GM23338 (cell line): ENCODE measurements at regions not wholly inside any gene's neighbourhood (a gene's known extent, or its start where the extent isn't known, plus 50 kb on each side); places are given as distances from the start of the nearest gene placed in this dataset.

Source experiments
- ATAC-seq: fragments of 200-7000 bp; cut with Tn5 transposase; 3 replicates; pipeline ENCODE4 v1.9.1; 2020
- DNase-seq: peaks from one replicate; pipeline ENCODE4 v3.0.0-alpha.2; 2015; ENCODE audit warnings: low spot score
- H2AFZ ChIP-seq: fragments of 200-600 bp; sonication (generic); 2 replicates; pipeline ENCODE4 v1.8.0; 2016; ENCODE audit warnings: antibody characterized with exemption, mild to moderate bottlenecking, moderate library complexity
- H3F3A ChIP-seq: fragments of 200-600 bp; sonication (generic); replicated peaks from 2 replicates; pipeline ENCODE4 v1.8.0; 2017; ENCODE audit warnings: antibody characterized with exemption, mixed run types, low read depth
- H3K27ac ChIP-seq: fragments of 200-600 bp; sonication (generic); 2 replicates; pipeline ENCODE4 v1.6.1; 2016; ENCODE audit warnings: low read depth
- H3K27me3 ChIP-seq: fragments of 200-600 bp; sonication (generic); 2 replicates; pipeline ENCODE4 v1.8.0; 2016; ENCODE audit warnings: mild to moderate bottlenecking, mixed run types, moderate library complexity; ENCODE audit not compliant: insufficient read depth
- H3K36me3 ChIP-seq: fragments of 200-600 bp; sonication (generic); 2 replicates; pipeline ENCODE4 v1.8.0; 2016; ENCODE audit warnings: mild to moderate bottlenecking; ENCODE audit not compliant: insufficient read depth
- H3K4me1 ChIP-seq: fragments of 200-600 bp; sonication (generic); 2 replicates; pipeline ENCODE4 v1.8.0; 2016; ENCODE audit warnings: mild to moderate bottlenecking, moderate library complexity; ENCODE audit not compliant: insufficient read depth
- H3K4me2 ChIP-seq: fragments of 200-600 bp; sonication (generic); 2 replicates; pipeline ENCODE4 v1.7.1; 2017; ENCODE audit warnings: mixed run types
- H3K4me3 ChIP-seq: fragments of 200-600 bp; sonication (generic); 2 replicates; pipeline ENCODE4 v1.6.1; 2016; ENCODE audit warnings: mixed run types
- H3K79me2 ChIP-seq: fragments of 200-600 bp; sonication (generic); replicated peaks from 2 replicates; pipeline ENCODE4 v1.8.0; 2017; ENCODE audit warnings: mild to moderate bottlenecking; ENCODE audit not compliant: insufficient read depth
- H3K9me2 ChIP-seq: fragments of 200-600 bp; sonication (generic); 2 replicates; pipeline ENCODE4 v1.8.0; 2017; ENCODE audit not compliant: insufficient read depth
- H4K20me1 ChIP-seq: fragments of 200-600 bp; sonication (generic); replicated peaks from 2 replicates; pipeline ENCODE4 v1.8.0; 2017; ENCODE audit warnings: mild to moderate bottlenecking; ENCODE audit not compliant: insufficient read depth
- H3K27ac Mint-ChIP-seq: 2 replicates; pipeline ENCODE4 v1.8.0; 2020; ENCODE audit warnings: inconsistent platforms, mild to moderate bottlenecking, moderate library complexity, mixed read lengths
- H3K27me3 Mint-ChIP-seq: 3 replicates; pipeline ENCODE4 v1.8.0; 2022; ENCODE audit warnings: low read depth, mild to moderate bottlenecking, moderate library complexity, mixed read lengths, inconsistent platforms; ENCODE audit not compliant: insufficient read depth, poor library complexity
- H3K36me3 Mint-ChIP-seq: 3 replicates; pipeline ENCODE4 v1.8.0; 2021; ENCODE audit warnings: low read depth, mild to moderate bottlenecking, inconsistent platforms, moderate library complexity, mixed read lengths
- H3K4me1 Mint-ChIP-seq: 3 replicates; pipeline ENCODE4 v1.8.0; 2020; ENCODE audit warnings: mild to moderate bottlenecking, inconsistent platforms, mixed read lengths
- H3K4me3 Mint-ChIP-seq: 3 replicates; pipeline ENCODE4 v1.8.0; 2021; ENCODE audit warnings: moderate library complexity, mild to moderate bottlenecking, inconsistent platforms, mixed read lengths
- H3K9me3 Mint-ChIP-seq: 3 replicates; pipeline ENCODE4 v1.8.0; 2020; ENCODE audit warnings: moderate library complexity, mild to moderate bottlenecking, inconsistent platforms, mixed read lengths
- CREB1 ChIP-seq: fragments of 250-450 bp; sonication (Bioruptor Pico); IDR thresholded peaks from 2 replicates; pipeline ENCODE4 v1.5.0; 2020; ENCODE audit warnings: low read depth, mild to moderate bottlenecking, moderate library complexity
- CTCF ChIP-seq, 2 experiments: fragments of 200-600 bp in 1 of 2; sonication (generic) in 1 of 2; conservative IDR thresholded peaks; 2 replicates each; pipeline versions ENCODE4 v1.5.1 to v1.6.1; 2016 to 2017; ENCODE audit warnings: antibody characterized with exemption in 2 of 2, low read depth in 2 of 2, mild to moderate bottlenecking in 2 of 2, moderate library complexity in 1 of 2
- ETS1 ChIP-seq: IDR thresholded peaks from 2 replicates; pipeline ENCODE4 v1.6.1; 2016; ENCODE audit warnings: antibody characterized with exemption
- EZH2 ChIP-seq: fragments of 200-600 bp; sonication (generic); IDR thresholded peaks from one replicate; pipeline ENCODE4 v1.8.0; 2017; ENCODE audit warnings: antibody characterized with exemption, mild to moderate bottlenecking, low read depth; ENCODE audit not compliant: unreplicated experiment
- EZH2phosphoT487 ChIP-seq: fragments of 200-600 bp; sonication (generic); IDR thresholded peaks from one replicate; pipeline ENCODE4 v1.8.1; 2018; ENCODE audit warnings: antibody characterized with exemption; ENCODE audit not compliant: unreplicated experiment
- NANOG ChIP-seq: IDR thresholded peaks from 2 replicates; pipeline ENCODE4 v1.6.1; 2016; ENCODE audit warnings: antibody characterized with exemption, borderline replicate concordance
- POLR2AphosphoS5 ChIP-seq: IDR thresholded peaks from 2 replicates; pipeline ENCODE4 v1.6.1; 2016; ENCODE audit warnings: antibody characterized with exemption, low read depth
- REST ChIP-seq: IDR thresholded peaks from one replicate; pipeline ENCODE4 v1.6.1; 2018; ENCODE audit warnings: antibody characterized with exemption; ENCODE audit not compliant: unreplicated experiment
- ZNF114 ChIP-seq: fragments of 250-450 bp; sonication (Bioruptor Pico); IDR thresholded peaks from 2 replicates; pipeline ENCODE4 v1.5.0; 2020; ENCODE audit warnings: mild to moderate bottlenecking, moderate library complexity
- ZNF331 ChIP-seq: fragments of 250-450 bp; sonication (Bioruptor Pico); IDR thresholded peaks from 2 replicates; pipeline ENCODE4 v1.5.0; 2020; ENCODE audit warnings: low read depth, mild to moderate bottlenecking, moderate library complexity

GRCh38 chr2:172248381-172248780 lies 145.7 kb upstream of the DLX2 start:
- H3K9me3 Mint-ChIP-seq, result no peaks in the 10 kb centered on the region
- H3K4me1 Mint-ChIP-seq, result peaks cover 51% of the 10 kb centered on the region
- no peak overlapping the region for H3K27ac Mint-ChIP-seq
- no peaks in the 10 kb centered on the region for H3K27me3 ChIP-seq
- H3K4me3 ChIP-seq, result no peak overlapping the region
- H3K36me3 Mint-ChIP-seq, result no peaks in the 10 kb centered on the region
- H3K4me1 ChIP-seq, result peaks cover 27% of the 10 kb centered on the region
- no peak overlapping the region for H3K27ac ChIP-seq
- H3K36me3 ChIP-seq, result no peaks in the 10 kb centered on the region
- H3K4me3 Mint-ChIP-seq, result no peak overlapping the region
- ATAC-seq (no peak), DNase-seq (no peak)
- TF ChIP-seq ZNF331 (CRISPR knock-in tag), result no peak
- no peak for TF ChIP-seq REST
- H3F3A ChIP-seq, result no peaks in the 10 kb centered on the region
- H4K20me1 ChIP-seq, result no peaks in the 10 kb centered on the region
- no peak overlapping the region for H2AFZ ChIP-seq
- H3K9me2 ChIP-seq, result peaks cover 19% of the 10 kb centered on the region
- no peak overlapping the region for H3K4me2 ChIP-seq
- H3K27me3 Mint-ChIP-seq, result peaks cover 6% of the 10 kb centered on the region
- no peaks in the 10 kb centered on the region for H3K79me2 ChIP-seq

- Histone ChIP-seq H3K4me1 (peaks cover 27% of the 10 kb centered on the region), H2AFZ (no peak overlapping the region), H3K79me2 (no peaks in the 10 kb centered on the region), H3F3A (no peaks in the 10 kb centered on the region), H3K27me3 (no peaks in the 10 kb centered on the region), H3K27ac (no peak overlapping the region), H3K9me2 (peaks cover 19% of the 10 kb centered on the region), H3K4me2 (no peak overlapping the region), H3K36me3 (no peaks in the 10 kb centered on the region), H3K4me3 (no peak overlapping the region), H4K20me1 (no peaks in the 10 kb centered on the region)
- peak; percentile 38 for DNase-seq
- no peak for ATAC-seq
- Mint-ChIP-seq H3K36me3 (no peaks in the 10 kb centered on the region), H3K27me3 (peaks cover 6% of the 10 kb centered on the region), H3K4me1 (peaks cover 54% of the 10 kb centered on the region), H3K9me3 (no peaks in the 10 kb centered on the region), H3K4me3 (no peak overlapping the region), H3K27ac (no peak overlapping the region)
- TF ChIP-seq NANOG (no peak), EZH2phosphoT487 (no peak)
Measured at GRCh38 chr2:172248785-172249187, 146.1 kb upstream of the DLX2 start.

- Histone ChIP-seq H4K20me1 (no peaks in the 10 kb centered on the region), H2AFZ (no peak overlapping the region), H3K4me2 (no peak overlapping the region), H3K36me3 (no peaks in the 10 kb centered on the region), H3K27me3 (no peaks in the 10 kb centered on the region), H3K79me2 (no peaks in the 10 kb centered on the region), H3K9me2 (peaks cover 19% of the 10 kb centered on the region), H3F3A (no peaks in the 10 kb centered on the region), H3K4me3 (no peak overlapping the region), H3K27ac (no peak overlapping the region), H3K4me1 (peaks cover 27% of the 10 kb centered on the region)
- H3K4me1 Mint-ChIP-seq, result peaks cover 50% of the 10 kb centered on the region
- H3K9me3 Mint-ChIP-seq, result no peaks in the 10 kb centered on the region
- TF ChIP-seq REST (no peak), POLR2AphosphoS5 (no peak), EZH2 (no peak), CTCF (conservative IDR thresholded peaks at IDR 0.05; ENCODE audit: low read depth in 2 of 2) (no peak), CREB1 (CRISPR knock-in tag) (no peak), ZNF114 (CRISPR knock-in tag) (no peak), NANOG (no peak), ZNF331 (CRISPR knock-in tag) (no peak), EZH2phosphoT487 (no peak), ETS1 (no peak)
- peaks cover 6% of the 10 kb centered on the region for H3K27me3 Mint-ChIP-seq
- H3K27ac Mint-ChIP-seq, result no peak overlapping the region
- H3K4me3 Mint-ChIP-seq, result no peak overlapping the region
- DNase-seq (no peak), ATAC-seq (no peak)
- H3K36me3 Mint-ChIP-seq, result no peaks in the 10 kb centered on the region
Measured at GRCh38 chr2:172249334-172249733, 146.6 kb upstream of the DLX2 start.
